PFSK-1 (cell line): ENCODE measurements at regions not wholly inside any gene's neighbourhood (a gene's known extent, or its start where the extent isn't known, plus 50 kb on each side); places are given as distances from the start of the nearest gene placed in this dataset.

ENCODE experiments used
- FOXP2 ChIP-seq: optimal IDR thresholded peaks from 2 replicates; pipeline ENCODE3; 2011; ENCODE audit warnings: borderline replicate concordance, control low read depth, inconsistent platforms; ENCODE audit not compliant: insufficient read depth; ENCODE audit errors: extremely low read length, extremely low read depth
- POLR2AphosphoS5 ChIP-seq: IDR thresholded peaks from 2 replicates; pipeline ENCODE4 v1.6.1; 2012; ENCODE audit warnings: low read depth, mild to moderate bottlenecking, control low read depth, low read length, moderate library complexity
- SIN3A ChIP-seq: IDR thresholded peaks from 2 replicates; pipeline ENCODE4 v1.6.1; 2012; ENCODE audit warnings: mild to moderate bottlenecking, low read length, moderate library complexity, borderline replicate concordance; ENCODE audit not compliant: insufficient read depth
- TAF1 ChIP-seq: IDR thresholded peaks from 2 replicates; pipeline ENCODE4 v1.6.1; 2012; ENCODE audit warnings: low read length, control low read depth, borderline replicate concordance; ENCODE audit not compliant: insufficient read depth
- TF ChIP-seq, protein P1 (sequence below), 2 experiments: IDR thresholded peaks; 2 replicates each; pipeline versions ENCODE4 v1.6.1 to v1.8.0; 2011 to 2012; ENCODE audit warnings: low read depth in 2 of 2, low read length in 2 of 2, control low read depth in 1 of 2, inconsistent platforms in 1 of 2, mild to moderate bottlenecking in 1 of 2, moderate library complexity in 1 of 2; ENCODE audit not compliant: insufficient read depth in 1 of 2

- TF ChIP-seq FOXP2: no peak
Measured at GRCh38 chr5:5964347-5964746, 414.0 kb downstream of the MED10 start.

DNA sequence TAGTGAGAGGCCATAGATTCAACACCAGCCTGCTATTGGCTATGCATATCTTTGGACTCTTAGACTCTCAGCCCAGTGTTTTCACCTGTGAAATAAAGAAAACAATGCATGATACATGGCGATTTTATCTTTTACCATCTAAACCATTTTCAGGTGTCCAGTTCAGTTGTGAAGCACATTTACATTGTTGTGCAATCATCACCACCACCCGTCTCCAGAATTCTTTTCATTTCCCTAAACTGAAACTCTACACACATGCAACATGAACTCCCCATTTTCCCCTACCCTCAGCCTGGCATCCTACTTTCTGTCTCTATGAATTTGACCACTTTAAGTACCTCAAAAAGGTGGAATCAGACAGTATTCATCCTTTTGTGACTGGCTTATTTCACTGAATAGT is 420.6 kb downstream of the MED10 start:
- TF ChIP-seq, protein P1, sequence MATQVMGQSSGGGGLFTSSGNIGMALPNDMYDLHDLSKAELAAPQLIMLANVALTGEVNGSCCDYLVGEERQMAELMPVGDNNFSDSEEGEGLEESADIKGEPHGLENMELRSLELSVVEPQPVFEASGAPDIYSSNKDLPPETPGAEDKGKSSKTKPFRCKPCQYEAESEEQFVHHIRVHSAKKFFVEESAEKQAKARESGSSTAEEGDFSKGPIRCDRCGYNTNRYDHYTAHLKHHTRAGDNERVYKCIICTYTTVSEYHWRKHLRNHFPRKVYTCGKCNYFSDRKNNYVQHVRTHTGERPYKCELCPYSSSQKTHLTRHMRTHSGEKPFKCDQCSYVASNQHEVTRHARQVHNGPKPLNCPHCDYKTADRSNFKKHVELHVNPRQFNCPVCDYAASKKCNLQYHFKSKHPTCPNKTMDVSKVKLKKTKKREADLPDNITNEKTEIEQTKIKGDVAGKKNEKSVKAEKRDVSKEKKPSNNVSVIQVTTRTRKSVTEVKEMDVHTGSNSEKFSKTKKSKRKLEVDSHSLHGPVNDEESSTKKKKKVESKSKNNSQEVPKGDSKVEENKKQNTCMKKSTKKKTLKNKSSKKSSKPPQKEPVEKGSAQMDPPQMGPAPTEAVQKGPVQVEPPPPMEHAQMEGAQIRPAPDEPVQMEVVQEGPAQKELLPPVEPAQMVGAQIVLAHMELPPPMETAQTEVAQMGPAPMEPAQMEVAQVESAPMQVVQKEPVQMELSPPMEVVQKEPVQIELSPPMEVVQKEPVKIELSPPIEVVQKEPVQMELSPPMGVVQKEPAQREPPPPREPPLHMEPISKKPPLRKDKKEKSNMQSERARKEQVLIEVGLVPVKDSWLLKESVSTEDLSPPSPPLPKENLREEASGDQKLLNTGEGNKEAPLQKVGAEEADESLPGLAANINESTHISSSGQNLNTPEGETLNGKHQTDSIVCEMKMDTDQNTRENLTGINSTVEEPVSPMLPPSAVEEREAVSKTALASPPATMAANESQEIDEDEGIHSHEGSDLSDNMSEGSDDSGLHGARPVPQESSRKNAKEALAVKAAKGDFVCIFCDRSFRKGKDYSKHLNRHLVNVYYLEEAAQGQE (IDR thresholded peaks at IDR 0.05; ENCODE audit: insufficient read depth in 1 of 2, low read depth in 2 of 2, low read length in 2 of 2): no peak
- TF ChIP-seq POLR2AphosphoS5 (no peak), TAF1 (no peak), FOXP2 (no peak), SIN3A (no peak)

- TF ChIP-seq TAF1 (no peak), FOXP2 (no peak), SIN3A (no peak), POLR2AphosphoS5 (no peak)
- TF ChIP-seq, protein P1 (IDR thresholded peaks at IDR 0.05; ENCODE audit: insufficient read depth in 1 of 2, low read depth in 2 of 2, low read length in 2 of 2): no peak
Measured at GRCh38 chr5:5954275-5954598, 424.1 kb downstream of the MED10 start.

- TF ChIP-seq TAF1 (no peak), FOXP2 (no peak), POLR2AphosphoS5 (no peak), SIN3A (no peak)
- TF ChIP-seq, protein P1 (IDR thresholded peaks at IDR 0.05; ENCODE audit: insufficient read depth in 1 of 2, low read depth in 2 of 2, low read length in 2 of 2): no peak
Measured at GRCh38 chr5:5953584-5954274, 424.6 kb downstream of the MED10 start.

DNA sequence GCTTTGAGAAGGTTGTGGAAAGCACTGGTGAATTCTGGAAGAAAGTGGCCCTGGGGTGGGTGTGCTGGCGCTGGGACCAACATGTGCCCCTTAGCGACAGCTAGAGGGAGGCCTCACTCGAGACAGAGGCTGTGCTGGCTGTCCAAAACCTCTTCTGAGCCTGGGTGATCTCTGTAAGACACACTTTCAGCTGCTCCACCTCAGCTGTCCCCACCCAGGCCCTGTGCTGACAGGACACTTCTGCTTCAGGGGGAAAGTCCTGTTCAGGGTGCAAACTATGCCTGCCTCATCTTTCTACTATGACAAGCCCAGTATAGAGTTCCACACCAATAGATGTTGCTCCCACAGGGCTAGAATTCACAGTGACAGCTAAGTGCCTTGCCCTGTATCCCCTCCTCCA is 426.4 kb downstream of the MED10 start:
- no peak for TF ChIP-seq SIN3A
- TF ChIP-seq, protein P1 (IDR thresholded peaks at IDR 0.05; ENCODE audit: insufficient read depth in 1 of 2, low read depth in 2 of 2, low read length in 2 of 2): no peak
- TF ChIP-seq TAF1: no peak
- no peak for TF ChIP-seq POLR2AphosphoS5
- TF ChIP-seq FOXP2: no peak
